ENCODE measurements at regions not wholly inside any gene's neighbourhood (a gene's known extent, or its start where the extent isn't known, plus 50 kb on each side); places are given as distances from the start of the nearest gene placed in this dataset.

DNA sequence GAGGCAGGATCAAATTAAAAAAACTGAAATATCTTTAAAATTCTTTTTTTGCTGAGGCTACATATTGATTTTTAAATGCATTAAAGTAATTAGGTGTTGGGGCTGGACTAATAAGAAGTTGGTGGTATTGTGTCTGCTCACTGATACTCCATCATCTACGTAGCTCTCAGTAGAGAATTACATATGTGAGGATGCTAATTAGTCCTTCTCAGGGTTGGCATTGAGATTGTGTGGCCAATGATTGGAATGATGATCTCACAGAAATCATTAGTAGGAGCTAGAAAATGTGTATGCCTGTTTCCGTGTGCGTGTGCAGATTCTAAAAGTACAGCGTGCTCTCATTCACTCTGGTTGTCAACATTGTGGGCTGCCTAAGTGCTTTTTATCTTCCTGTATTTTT lies 283.8 kb downstream of the SH3GL2 start:
- TF ChIP-seq, protein P1, sequence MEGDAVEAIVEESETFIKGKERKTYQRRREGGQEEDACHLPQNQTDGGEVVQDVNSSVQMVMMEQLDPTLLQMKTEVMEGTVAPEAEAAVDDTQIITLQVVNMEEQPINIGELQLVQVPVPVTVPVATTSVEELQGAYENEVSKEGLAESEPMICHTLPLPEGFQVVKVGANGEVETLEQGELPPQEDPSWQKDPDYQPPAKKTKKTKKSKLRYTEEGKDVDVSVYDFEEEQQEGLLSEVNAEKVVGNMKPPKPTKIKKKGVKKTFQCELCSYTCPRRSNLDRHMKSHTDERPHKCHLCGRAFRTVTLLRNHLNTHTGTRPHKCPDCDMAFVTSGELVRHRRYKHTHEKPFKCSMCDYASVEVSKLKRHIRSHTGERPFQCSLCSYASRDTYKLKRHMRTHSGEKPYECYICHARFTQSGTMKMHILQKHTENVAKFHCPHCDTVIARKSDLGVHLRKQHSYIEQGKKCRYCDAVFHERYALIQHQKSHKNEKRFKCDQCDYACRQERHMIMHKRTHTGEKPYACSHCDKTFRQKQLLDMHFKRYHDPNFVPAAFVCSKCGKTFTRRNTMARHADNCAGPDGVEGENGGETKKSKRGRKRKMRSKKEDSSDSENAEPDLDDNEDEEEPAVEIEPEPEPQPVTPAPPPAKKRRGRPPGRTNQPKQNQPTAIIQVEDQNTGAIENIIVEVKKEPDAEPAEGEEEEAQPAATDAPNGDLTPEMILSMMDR (IDR thresholded peaks at IDR 0.05 in 4 of 5, conservative IDR thresholded peaks at IDR 0.05 in 1 of 5): no peak
- TF ChIP-seq POLR2A (IDR thresholded peaks at IDR 0.05): no peak
